ENCODE measurements at regions not wholly inside any gene's neighbourhood (a gene's known extent, or its start where the extent isn't known, plus 50 kb on each side); places are given as distances from the start of the nearest gene placed in this dataset.
"Not testable (repeated sequence)": the region's sequence is repeated elsewhere in the genome, so short reads cannot be mapped to it uniquely, and the experiment has no call there.

DNA sequence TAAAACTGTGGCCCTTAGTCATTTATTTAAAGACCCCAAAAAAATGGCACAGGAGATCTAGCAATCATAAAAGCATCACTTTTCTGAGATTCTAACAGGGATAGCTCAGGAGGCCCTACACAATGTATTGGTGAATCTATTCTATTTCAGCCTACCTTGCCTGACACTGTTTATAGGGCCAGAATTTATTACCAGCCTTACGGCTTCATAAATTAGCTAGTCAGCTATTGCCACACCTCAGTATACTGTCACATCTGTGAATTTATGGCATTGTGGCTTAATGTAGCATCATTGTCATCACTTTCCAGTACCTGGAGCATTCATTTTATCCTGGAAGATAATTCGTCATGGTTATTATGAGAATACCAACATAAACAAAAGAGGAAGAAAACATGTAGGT, 121.2 kb upstream of the ERG start:
- no peak for DNase-seq

GRCh38 chr21:38619992-38620479, 121.8 kb upstream of the ERG start:
- no peak for DNase-seq

DNA sequence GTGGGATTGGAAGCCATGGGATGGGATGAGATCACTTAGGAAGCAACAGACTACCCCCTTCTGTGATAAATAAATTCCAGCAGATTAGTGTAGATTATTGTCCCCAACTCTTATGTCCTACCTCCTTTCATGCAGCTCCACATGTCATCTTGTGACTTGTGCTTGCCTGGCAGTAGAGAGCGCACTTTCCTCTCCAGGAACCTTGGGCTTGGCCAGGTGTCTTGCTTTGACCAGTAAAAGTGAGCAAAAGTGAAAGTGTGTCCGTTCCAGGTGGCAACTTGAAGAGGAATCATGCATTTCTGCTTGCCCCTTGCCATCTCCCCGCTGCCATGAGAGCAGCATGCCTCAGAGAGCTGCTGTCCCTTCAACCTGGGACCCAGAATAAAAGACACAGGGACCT, 122.9 kb upstream of the ERG start:
- DNase-seq, result no peak

DNA sequence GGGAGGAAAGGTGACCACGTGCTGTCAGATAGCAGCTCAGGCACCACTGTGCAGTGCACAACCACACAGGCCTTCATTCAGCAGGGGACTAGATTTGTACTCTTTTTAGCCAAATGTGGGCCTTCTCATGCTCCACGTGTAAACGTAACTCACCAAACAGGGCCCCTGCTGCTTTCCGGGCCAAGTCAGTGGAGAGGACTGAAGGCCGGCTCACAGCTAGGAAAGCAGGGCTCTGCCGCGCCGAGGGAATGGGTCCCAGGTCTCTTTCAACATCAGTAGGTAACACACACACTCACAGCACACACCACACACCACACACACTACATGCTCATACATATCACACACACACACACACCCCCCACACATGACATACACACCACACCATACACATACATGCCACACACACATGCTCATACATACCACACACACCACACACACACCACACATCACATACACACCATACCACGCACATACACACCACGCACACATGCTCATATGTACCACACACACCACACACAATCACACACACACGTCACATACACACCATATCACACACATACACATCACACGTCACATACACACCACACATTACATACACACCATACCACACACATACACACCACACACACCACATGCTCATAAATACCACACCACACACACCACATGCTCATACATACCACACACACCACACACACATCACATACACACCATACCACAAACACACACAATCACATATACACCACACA, 124.0 kb upstream of the ERG start:
- no peak for DNase-seq

DNA sequence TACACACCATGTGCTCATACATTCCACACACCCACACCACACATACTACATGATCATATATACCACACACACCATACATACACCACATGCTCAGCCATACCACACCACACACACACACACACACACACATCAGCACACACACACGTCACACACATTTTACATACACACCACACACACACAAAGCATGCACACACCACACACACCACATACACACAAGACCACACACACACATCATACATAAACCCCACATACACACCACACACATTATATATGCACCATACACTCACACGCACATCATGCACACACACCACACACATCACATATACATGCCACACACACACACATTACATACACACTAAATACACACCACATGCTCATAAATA, 124.5 kb upstream of the ERG start:
- no peak for DNase-seq

DNA sequence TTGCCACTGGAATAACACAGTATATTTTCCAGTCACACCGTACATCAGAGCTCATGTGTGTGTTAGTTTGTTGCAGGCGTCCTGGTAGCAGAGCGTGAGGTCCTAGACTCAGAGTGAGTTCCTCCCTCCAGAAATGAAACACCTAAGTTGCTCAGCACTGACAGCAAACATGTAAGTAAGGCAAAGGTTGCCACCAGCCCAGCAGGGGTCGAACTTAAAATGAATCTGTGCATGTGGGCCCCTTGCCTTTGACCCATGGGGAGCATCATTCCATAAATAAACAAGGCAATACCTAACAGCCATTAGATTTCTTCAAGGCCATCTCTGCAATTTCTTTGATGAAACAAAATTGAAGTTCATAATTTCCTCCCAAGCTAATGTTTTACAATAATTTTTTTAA, 125.3 kb upstream of the ERG start:
- no peak for DNase-seq

DNA sequence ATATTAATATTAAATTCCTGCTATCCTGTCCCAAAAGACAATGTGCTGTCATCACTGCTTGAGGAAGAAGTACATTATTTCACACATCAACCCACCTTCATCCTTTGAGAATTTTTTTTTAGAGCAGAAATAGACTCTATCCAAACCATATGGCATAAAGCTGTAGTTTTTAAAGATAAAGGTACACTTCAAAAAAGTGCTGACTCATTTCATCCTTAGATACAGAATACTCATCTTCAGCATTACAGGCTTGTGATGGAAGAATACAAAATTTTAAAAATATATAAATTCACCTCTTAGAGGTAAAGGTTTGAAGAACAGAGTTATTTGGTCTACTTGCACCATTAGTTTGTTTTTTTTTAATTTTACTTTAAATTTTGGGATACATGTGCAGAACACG, 126.7 kb upstream of the ERG start:
- DNase-seq, result no peak

DNA sequence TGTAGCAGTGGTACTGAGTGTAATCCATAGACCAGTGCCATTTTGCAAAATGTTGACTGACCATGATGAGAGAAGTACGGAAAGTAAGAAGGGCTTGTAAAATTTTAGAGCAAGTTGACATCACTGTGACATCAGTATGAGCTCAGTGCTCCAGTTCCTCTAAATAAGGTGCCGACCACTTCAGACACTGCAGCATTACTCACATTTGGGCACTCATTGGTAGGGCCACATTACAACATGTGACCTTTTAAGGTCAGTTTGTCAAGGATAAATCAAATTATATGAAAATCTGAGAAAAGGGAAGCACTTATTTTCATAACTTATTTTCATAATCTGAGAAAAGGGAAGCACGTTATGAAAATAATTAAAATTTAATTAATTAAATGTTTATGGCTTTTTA, 128.0 kb upstream of the ERG start:
- no peak for DNase-seq

DNA sequence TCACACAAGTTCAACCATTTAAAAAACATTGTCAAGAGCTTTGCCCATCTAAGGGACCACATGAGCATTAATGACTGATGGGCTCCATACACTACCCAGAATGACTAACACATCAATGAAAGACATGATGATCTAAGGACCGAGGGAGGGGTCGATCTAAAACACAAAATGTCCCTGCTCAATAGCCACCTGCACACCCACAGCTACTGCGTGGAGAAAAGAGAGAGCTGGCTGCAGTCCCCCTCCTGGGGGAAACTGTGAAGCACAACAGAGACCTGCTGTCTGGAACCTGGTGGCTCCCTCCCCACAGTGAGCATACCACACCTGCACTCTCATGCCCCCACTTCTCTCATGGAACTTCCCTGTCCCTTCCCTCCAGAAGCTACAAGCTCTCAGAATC, 130.1 kb upstream of the ERG start:
- DNase-seq, result no peak

DNA sequence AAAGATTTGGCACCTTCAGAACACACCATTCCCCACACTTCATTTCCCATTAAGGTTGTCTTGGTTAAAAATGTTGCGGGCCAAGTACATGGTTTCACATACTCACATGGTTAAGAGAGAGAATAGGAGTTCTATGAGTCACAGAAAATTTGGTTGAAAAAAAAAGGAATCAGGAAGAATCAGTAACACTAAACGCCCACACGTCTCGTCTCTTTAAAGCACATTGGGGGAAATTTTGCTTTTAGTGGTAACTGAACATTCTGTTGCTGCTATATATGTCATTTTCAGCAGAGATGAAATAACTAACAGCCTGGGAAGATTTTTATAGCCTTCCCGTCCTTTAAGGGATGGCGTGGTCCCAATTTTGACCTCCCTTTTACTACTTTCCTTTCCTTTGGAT, 132.9 kb upstream of the ERG start:
- no peak for DNase-seq

DNA sequence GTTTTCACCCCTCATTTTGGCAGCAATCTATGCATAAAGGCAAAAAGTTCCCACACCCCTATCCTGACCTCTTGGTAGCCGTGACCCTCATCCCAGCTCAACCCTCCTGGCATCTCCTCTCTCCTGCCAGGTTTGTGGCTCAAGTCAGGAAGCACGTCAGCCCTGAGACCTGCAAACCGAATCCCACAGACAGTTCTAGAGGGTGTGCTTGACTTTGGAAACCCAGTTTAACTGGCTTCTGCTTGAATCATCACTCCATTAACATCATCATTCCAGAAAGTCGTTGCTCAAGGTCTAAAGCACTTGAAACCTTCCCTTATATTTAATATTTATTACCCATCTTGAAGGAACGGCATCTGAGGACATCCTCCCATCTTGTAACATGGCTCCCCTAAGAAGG, 133.4 kb upstream of the ERG start:
- no peak for DNase-seq

DNA sequence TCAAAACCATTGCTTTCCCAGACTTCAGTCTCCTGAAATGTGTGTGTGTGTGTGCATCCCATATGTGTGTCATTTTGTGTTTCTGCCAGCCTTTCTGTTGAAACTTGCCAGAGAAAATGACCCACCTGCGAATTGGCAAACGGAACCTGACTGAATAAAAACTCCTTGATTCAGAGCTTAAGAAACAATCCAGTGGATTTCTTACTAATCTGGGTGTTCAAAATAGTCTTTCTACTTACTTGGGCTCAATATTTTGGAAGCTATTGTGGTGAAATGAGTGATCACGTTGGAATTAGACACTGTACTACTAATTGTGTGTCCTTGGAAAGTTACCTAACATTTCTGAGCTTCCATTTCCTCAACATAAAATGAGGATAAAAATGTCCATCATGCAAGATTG, 138.9 kb upstream of the ERG start:
- no peak for DNase-seq

GRCh38 chr21:38639571-38640354, 141.5 kb upstream of the ERG start:
- DNase-seq, result no peak

DNA sequence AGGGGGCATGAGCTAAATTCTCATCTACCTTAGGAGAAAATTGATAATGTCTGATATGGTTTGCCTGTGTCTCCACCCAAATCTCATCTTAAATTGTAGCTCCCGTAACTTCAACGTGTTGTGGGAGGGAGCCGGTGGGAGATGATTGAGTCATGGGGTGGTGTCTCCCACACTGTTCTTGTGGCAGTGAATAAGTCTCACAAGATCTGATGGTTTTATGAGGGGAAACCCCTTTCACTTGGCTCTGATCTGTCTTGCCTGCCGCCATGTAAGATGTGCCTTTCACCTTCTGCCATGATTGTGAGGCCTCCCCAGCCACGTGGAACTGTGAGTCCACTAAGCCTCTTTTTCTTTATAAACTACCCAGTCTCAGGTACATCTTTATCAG, 142.1 kb upstream of the ERG start:
- not testable (repeated sequence) for DNase-seq

GRCh38 chr21:38643404-38644023, 145.2 kb upstream of the ERG start:
- no peak for DNase-seq

GRCh38 chr21:38645282-38645681, 147.0 kb upstream of the ERG start:
- DNase-seq, result no peak

GRCh38 chr21:38646213-38646837, 148.0 kb upstream of the ERG start:
- no peak for DNase-seq

DNA sequence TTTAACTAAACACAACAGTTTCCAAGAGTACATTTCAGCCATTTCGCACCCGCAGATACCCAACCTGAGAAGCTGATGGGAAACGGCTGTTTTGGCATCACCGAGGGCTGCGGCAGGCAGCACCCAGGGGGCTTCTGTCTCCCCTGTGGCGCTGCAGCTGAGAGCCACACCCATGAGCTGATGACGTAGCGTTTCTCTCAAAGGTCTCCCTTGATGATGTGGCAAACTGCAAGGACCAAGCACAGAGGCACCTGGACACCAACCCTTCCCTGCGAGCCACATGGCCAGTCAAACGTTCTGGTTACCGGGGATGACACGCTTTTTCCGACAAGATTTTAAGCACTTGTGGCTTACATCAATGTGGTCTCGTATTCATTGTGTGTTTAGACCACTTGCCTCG, 150.8 kb upstream of the ERG start:
- DNase-seq, result no peak

- no peak for DNase-seq
Observed at GRCh38 chr21:38651570-38651969, 153.3 kb upstream of the ERG start.

- no peak for DNase-seq
Observed at GRCh38 chr21:38652396-38652795, 153.3 kb upstream of the ETS2 start.

- DNase-seq, result no peak
Observed at GRCh38 chr21:38654580-38654979, 151.1 kb upstream of the ETS2 start.

DNA sequence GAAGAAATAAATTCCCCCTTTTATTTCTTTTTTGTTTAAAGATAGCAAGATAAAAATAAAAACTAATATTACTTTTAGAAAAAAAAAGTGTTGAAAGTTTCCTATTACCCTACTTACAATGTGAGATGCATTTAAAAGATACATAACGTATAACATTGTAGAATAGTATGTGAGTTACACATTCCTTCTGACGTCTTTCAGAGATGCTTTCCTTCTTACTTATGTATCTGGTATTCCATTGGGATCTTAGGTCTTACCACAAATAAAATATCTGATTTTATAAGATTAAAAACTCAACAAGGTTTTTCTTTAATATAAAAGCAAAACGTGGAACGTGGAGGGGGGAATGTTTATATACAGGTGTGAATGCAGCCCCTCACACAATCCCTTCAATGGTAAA, 147.2 kb upstream of the ETS2 start:
- no peak for DNase-seq

DNA sequence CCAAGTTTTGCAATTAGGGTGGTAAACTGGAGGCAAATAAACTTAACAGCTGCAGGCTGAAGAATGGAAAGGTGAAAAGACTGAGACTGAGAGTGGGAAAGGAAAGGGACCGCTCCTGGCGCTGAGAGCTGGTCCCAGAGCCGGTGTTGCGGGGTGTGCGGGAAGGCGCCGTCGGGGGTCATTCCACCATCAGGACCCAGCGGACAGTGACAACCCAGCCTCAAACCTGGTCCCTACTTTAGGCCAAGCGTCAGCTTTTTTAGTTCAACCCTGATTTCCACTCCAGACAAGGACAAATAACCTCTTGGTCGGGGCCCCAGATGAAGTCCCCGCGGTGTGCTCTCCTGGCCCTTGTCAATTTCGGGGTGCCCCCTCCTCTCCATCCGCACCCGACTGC, 145.8 kb upstream of the ETS2 start:
- no peak for DNase-seq

All from NCI-H2029 treated with DMSO at 0.1 percent for 48 hours (cell line).